ENCODE measurements at regions not wholly inside any gene's neighbourhood (a gene's known extent, or its start where the extent isn't known, plus 50 kb on each side); places are given as distances from the start of the nearest gene placed in this dataset.

DNA sequence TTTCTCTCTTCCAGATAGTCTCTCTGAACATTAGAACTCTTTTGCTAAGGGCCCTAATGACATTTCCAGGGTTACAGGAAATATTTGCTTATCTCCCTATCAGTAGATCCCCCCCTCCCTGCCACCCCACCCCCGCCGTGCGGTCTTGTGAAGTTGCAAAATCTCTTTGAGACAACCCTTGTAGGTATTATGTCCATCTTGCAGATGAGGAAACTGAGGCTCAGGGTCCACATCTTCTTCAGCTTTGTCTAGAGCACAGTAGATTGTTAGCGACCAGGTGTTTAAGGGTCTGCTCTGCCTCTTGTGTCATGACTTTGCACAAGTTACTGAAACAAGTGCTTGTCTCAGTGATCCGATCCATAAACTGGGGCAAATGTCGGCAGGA lies 65.8 kb upstream of the GATA6 start:
- no peak overlapping the region for H3K4me3 ChIP-seq (ENCODE audit: low read depth, low read length)
- TF ChIP-seq, protein P1, sequence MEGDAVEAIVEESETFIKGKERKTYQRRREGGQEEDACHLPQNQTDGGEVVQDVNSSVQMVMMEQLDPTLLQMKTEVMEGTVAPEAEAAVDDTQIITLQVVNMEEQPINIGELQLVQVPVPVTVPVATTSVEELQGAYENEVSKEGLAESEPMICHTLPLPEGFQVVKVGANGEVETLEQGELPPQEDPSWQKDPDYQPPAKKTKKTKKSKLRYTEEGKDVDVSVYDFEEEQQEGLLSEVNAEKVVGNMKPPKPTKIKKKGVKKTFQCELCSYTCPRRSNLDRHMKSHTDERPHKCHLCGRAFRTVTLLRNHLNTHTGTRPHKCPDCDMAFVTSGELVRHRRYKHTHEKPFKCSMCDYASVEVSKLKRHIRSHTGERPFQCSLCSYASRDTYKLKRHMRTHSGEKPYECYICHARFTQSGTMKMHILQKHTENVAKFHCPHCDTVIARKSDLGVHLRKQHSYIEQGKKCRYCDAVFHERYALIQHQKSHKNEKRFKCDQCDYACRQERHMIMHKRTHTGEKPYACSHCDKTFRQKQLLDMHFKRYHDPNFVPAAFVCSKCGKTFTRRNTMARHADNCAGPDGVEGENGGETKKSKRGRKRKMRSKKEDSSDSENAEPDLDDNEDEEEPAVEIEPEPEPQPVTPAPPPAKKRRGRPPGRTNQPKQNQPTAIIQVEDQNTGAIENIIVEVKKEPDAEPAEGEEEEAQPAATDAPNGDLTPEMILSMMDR (IDR thresholded peaks at IDR 0.05; ENCODE audit: low read depth, low read length, missing control alignments), result no peak
- DNase-seq (ENCODE audit: low read depth), result no peak

DNA sequence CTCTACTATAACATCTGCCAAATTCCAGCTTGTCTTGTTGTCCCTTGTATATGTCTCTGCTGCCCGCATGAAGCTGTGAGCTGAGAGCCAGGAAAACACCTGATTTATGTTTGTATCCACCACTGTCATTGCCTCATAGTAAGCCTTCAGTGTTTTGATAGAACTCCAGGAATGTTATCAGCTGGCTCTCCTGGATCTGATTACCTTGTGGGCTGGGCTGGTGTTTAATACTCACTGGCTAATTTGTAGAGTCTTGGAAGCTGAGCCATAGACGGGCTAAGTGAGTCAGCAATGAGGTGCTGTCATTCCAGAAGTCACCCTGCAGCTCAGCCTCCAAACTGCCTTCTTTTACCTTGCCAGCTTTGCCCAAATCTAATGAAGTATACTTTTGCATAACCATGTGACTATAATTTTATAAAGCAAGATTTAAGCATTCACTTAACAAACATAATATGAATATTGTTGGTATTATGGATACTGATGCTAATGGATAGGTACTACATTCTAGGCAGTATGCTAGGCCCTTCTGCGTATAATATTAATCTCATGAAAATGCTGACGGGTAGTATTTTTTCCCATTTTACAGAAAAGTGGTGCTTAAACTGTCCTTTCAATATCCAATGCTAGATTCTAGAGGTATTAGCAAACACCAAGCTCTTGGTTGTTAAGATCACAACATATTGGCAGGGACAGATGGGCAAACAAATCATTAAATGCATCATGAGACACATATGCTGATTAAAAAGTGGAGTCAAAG lies 62.7 kb upstream of the GATA6 start:
- no peak overlapping the region for H3K4me3 ChIP-seq (ENCODE audit: low read depth, low read length)
- no peak for DNase-seq (ENCODE audit: low read depth)

DNA sequence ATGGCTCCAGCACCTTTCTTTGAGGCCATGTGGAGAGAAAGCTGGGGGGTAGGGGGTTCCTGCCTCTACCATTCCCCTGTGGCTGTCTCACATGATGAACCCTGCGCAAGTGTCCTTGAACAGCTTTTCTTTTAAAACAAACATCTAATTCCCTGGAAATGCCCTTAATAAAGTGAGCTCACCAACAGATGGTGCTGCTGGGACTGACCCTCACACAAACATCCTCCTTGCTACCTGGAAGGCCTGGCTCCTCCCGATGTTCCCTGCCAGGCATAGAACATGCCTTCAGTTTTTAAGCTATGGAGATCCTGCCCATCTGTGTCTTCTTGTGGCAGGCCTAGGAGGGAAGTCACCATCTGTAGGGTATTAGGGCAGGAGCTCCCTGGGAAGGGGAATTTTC lies 60.7 kb upstream of the GATA6 start:
- no peak overlapping the region for H3K4me3 ChIP-seq (ENCODE audit: low read depth, low read length)
- DNase-seq (ENCODE audit: low read depth), result no peak
- TF ChIP-seq, protein P1 (IDR thresholded peaks at IDR 0.05; ENCODE audit: low read depth, low read length, missing control alignments), result no peak

More for the DNA sequence above, 62.7 kb upstream of the GATA6 start:
- TF ChIP-seq, protein P1 (IDR thresholded peaks at IDR 0.05; ENCODE audit: low read depth, low read length, missing control alignments), result no peak

DNA sequence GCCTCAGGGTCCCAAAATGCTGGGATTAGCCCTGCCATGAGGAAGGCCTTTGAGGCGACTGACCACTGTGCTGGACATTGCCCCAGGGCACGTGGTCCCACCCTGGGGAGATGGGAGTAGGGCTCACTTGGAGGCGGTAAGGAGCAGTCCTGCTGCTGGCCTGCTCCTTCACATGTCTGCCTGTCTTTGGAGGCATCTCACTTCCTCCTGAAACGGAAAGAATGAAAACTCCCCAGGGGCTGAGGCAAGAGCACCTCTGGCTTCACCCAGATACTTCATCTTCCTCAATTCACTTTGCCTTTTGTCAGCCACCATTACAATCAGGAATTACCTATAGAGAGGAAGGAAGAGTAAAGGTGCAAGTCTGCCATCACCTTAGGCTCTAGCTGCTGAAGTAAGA lies 59.9 kb upstream of the GATA6 start:
- H3K4me3 ChIP-seq (ENCODE audit: low read depth, low read length), result no peak overlapping the region
- DNase-seq (ENCODE audit: low read depth), result no peak
- TF ChIP-seq, protein P1 (IDR thresholded peaks at IDR 0.05; ENCODE audit: low read depth, low read length, missing control alignments), result no peak

DNA sequence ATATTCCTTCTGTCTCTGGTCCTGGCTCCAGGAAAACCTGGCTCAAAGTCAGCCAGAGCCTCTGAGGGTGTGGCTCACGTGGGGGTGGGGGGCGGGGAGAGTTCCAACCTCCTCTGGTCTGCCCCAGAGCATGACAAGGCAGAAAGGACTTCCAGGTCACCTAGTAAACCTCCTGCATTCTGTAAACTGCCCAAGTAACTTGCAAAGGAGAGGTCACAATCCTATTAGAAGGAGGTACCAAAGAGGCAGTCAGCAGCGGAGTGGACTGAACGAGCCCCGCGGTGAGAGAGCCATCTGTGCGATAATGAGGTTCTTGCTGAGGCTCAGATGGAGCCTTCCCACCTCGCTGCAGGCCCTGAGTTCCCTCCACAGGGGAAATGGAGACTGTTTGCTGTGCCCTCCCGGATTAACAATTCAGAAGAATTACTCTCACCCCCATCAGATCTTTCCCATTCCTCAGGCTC lies 58.9 kb upstream of the GATA6 start:
- no peak overlapping the region for H3K4me3 ChIP-seq (ENCODE audit: low read depth, low read length)
- DNase-seq (ENCODE audit: low read depth), result no peak
- TF ChIP-seq, protein P1 (IDR thresholded peaks at IDR 0.05; ENCODE audit: low read depth, low read length, missing control alignments), result no peak

DNA sequence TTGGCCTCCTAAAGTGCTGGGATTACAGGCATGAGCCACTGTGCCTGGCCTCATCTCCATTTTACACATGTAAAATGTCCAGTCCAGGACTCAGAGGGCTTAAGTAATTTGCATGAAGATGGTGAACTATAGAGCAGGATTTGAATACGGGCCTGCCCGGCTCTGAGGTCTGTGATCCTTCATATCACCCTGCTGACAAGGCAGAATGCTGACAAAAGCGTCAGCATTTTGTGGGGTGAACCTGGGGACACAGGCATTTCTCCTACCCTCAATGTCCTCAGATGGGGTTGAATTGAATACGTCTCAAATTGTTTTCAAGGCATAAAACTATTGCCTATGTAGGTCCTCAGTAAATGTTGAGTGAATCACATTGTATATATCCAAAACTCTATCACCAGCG lies 57.2 kb upstream of the GATA6 start:
- DNase-seq (ENCODE audit: low read depth), result no peak
- H3K4me3 ChIP-seq (ENCODE audit: low read depth, low read length), result no peak overlapping the region
- TF ChIP-seq, protein P1 (IDR thresholded peaks at IDR 0.05; ENCODE audit: low read depth, low read length, missing control alignments), result no peak
